DMS153 treated with DMSO at 0.1 percent for 48 hours (cell line): ENCODE measurements at regions not wholly inside any gene's neighbourhood (a gene's known extent, or its start where the extent isn't known, plus 50 kb on each side); places are given as distances from the start of the nearest gene placed in this dataset.
"Not testable (repeated sequence)": the region's sequence is repeated elsewhere in the genome, so short reads cannot be mapped to it uniquely, and the experiment has no call there.

Source experiments
- DNase-seq: peaks from one replicate; lab custom pipeline; 2025; ENCODE audit not compliant: unreplicated experiment; lab: John Stamatoyannopoulos, UW

DNA sequence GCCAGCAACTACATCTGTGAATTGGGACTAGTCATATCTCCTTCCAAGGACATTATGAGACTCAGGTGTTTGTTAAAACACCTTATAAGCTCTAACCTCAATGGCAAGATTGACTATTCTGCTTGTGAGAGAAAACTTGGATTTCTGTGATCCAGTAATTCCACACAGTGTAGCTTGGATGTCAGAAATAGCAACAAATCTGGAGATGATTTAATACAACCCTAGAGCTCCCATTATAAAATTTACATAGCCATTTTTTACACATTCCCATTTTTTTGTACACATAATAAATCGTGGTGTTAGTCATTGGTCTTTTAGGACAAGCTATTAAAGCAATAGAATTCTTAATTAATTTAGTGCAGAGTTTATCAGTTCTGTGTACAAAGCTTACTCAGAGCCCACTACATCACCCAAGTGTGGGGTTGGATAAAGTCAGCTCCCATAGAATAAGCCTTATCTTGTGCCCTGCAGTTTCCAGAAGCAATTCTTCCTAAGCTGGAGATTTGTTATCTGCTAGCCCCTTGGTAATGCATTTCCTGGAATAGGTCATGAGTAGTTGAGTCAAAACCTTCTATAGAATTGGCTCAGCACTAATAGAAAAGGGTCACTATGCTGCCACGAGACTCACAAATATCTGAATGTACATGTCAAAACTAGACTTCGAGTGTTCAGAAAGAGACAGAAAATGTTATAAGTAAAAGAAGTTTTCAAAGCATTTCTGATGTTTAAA lies 434.0 kb upstream of the RUNX1 start:
- no peak for DNase-seq

DNA sequence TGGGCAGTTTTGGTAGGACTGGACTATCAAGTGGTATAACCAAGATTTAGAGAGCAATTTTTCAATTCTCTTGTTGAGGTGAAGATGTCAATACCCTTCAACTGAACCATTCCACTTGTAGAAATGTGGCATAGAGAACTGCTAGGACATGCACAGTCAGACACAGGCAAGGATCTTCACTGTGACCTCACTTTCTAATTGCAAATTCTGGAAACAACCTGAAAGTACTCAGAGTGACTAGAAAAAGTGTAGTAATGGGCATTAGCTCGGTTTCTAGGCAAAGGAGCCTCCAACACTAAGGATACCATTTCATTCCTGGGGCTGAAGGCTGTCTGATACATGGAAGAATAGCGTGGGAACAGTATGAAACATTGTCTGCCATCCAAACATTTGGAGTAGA lies 433.0 kb upstream of the RUNX1 start:
- no peak for DNase-seq

DNA sequence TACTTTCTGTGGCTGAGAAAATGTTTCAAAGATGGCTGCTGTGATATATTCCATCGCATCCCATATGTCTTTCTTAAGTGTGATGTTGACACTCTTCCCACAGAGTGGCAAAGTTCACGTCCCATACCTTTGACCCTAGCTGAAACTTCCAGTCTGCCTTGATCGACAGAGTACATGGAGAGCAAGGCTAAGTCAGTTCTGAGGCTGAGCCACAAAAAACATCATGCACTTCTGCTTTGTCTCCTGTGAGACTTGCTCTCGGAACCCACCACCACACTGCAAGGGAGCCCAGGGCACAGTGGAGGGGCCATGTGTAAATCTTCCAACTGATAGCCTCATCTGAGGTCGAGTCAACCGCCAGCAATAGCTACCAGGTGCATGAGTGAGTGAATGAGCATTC lies 431.9 kb upstream of the RUNX1 start:
- no peak for DNase-seq

DNA sequence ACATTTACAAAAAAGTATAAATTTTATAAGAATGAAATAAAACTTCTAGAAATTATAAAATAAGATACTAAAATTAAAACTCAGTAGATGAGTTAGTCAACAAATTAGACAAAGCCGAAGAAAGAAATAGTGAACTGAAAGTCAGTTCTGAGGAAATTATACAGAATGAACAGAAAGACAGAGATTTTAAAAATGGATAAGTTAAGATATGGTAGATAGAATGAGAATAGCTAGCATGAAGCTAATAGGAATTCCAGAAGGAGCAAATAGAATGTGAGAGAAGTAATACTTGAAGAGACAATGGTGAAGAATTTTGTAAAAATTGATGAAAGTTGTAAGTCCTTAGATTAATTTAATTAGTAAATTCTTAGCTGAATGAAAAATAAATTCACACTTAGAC lies 430.4 kb upstream of the RUNX1 start:
- no peak for DNase-seq

DNA sequence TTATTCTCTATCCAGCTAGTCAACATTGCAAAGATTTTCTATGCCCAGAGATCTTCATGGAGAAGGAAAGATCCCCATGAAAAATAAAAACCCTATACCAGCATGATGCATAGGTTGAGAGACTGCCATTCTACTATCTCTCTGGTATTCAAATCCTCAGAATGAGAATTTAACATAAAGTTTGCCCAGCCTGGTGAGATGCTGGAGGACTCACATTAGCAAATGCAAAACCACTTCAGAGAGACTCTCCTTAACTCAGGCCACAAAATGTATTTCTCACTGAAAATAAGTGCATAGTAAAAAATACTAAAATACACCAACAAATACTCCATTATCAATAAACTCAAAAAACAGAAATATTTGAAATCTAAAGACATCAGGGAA lies 430.0 kb upstream of the RUNX1 start:
- no peak for DNase-seq

DNA sequence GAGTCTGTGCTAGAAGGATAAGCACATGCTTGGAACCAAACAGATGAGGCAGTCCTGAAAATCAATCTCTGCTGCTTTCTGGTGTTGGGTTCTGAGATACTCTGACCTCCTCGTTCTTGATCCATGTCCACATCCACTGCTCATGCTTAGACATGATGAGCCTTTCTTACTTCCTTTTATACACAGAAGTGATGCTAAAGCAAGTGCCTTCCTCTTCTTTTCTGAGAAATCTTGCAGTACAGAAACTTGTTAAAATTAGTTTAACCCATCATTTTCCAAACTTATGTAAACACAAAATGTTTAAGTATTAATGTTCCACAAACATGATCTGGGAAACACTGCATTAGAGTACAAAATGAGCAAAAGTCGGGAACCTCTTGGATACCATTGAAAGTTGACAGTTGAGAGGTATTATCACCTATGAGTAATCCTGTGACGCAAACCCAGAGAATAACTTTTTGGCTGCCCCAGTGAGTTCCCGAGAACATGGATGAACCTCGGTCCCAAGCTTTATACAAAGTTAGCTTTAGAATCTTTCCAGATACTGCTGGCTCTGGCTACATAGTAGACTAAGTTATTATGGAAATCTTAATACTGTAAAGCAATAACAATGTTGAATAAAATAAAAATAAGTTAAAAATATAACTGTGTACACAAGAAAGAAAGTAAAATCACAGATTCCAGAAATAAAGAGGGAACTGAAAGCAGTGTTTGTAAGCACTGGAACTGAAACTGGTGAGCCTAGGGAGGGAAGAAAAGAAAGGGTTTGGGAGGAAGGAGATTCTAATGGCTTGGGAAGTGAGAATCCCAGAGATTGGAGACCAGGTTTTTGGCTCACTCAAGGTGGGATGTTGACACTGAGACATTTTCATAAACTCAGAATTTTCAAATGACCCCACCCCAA lies 429.3 kb upstream of the RUNX1 start:
- no peak for DNase-seq

DNA sequence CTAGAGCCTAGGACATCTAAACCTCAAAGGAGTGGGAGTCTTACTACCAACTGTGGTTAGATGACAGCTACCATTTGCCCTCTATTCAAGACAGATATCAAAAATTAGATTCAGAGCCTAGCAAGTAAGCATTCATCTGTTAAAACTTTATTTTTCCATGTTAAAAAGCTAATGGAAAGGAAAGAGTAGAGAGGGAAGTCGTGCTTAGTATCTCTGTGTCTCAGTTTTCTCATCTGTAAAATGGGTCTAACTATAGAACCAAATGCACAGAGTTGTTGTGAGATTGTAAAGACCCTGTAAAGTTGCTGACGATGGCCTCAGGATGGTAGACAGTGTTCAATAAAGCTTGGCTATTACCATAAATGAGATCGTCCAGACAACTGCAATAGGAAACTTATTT lies 428.5 kb upstream of the RUNX1 start:
- no peak for DNase-seq

DNA sequence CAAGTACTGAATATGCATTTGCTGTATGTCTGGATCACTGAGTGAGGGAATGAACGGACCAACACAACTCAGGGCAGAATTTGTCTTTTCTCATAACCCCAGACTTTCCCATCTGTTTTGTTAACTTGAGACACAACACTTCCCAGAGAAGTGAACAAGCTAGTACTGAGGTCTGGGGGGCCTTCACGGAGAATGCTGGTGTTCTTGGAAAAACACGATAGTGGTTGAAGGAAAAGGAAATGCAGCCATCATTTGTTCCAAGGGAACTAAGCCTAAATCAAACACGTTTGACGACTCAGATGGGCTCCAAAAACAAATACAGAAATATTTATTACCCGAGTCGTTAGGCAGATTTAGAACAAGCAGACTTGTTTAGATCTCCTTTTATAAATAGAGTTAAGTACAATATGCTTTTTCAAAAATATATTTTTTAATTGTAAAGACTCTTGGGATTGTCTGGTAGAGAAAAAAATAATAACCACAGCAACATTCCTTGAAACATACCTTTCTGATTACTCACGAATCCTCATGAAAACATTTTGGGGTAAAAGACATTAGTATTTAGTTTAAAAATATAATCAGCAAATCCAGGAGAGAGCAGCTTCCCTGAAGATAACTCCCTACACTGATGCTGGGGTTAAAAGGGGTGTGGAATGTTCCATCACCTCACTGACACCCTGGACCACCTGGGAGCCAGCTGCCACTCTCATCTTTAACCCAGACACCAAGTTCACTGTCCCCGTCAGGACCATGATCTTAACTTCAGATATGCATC lies 427.7 kb upstream of the RUNX1 start:
- DNase-seq: no peak

DNA sequence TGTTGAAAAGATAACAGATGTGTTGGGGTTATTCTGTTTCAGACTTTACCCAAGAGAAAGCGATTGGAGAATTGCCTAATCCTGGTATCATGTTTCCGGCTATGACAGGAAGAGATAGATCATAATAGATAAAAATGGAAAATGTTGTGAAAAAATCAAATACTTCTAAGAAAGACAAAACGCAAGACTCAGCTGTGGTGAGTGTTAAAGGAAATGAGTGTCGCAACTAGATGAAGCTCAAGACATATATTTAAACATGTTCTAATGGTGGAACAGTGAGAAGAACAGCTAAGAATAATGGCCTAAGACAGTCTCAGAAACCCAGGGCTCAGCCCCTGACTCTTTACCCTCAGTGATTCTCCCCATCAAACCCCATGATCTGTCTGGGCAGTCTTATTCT lies 426.7 kb upstream of the RUNX1 start:
- no peak for DNase-seq

DNA sequence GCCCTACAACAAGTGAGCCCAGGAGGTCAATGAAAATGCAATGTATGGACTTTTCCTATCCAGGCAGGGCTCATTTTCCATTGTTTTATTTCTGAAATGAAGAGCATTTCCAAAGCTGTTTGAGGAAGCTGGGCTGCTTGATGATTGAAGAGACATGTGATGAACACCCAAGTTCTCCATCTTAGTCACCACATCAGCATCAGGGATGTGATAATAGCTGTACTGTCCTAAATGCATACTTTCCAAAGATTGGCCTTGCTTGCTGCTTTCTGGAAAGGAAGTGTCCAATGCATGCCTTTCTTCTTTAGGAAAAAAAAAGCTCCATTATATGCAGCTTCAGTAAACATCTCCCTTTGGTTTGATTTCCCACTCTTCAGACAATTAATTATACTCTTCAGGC lies 425.9 kb upstream of the RUNX1 start:
- DNase-seq: no peak

DNA sequence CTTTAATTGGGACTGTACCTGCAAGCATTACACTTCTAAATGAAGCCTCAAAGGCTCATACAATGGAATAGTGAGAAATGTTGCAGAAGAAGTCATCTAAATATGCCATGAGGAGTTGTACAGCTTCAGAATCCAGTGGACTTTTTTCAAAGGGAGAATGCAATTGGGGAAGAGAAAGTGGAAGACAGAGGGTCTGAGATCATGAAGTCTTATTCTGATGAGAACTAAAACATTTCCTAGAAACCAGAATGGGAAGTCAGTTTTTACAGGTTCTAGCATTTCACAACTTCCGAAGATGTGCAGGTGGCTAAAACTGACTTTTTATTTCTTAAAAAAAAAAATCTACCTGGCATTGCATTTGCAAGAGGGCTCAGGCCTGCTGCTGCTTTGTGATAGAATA lies 424.4 kb upstream of the RUNX1 start:
- DNase-seq: no peak

DNA sequence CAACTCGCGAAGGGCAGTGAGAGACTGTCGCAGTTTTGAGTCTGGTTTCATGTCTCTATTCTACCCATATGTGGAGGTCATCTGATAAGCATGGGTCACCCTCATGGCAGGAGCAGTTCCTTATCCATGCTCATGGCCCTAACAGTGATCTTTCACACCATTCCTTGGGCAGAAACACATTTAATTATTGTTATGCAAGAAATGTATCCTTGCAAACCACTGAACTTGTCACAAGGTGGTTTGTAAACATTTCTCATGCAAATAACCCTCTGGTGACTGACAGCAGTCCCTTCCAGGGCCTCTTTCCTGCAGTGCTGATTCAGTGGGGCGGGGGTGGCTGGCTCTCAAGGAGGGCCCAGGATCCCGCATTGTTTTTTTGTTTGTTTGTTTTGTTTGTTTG lies 421.4 kb upstream of the RUNX1 start:
- DNase-seq: no peak

DNA sequence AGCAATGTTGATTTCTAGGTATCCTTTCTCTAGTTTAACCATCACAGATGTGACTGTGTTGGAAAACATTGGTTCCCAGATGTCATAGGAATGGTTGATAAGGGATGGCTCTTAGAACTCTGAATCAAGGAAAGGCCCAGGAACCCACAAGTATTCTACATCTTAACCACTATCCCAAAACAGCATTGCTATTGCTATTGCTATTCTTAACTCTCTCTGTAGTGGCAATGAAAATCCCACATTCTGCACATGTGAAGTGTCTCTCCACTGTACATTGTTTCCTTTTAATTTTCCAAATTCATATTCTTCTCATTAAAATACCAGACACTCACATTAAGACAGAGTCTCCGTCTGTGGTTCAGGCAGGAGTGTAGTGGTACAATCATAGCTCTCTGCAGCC lies 420.4 kb upstream of the RUNX1 start:
- no peak for DNase-seq

DNA sequence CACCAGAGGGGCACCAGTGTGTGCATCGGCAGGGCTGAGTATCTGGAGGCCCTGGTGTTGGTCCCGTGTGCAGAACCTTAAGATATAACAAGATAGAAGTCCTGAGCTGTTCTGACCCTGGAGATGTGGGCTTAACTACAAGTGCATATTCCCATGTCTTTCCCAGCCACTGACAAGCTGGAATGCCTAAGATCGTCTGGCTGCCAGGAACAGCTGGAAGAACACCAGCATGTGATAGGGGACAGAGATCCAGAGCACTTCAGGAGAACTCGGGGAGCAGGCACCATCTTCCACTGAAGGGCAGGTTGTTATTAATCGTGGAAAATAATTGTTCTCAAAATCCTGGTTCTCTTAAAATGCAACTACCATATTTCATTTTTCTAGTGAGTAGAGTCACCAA lies 419.9 kb upstream of the RUNX1 start:
- DNase-seq: no peak

DNA sequence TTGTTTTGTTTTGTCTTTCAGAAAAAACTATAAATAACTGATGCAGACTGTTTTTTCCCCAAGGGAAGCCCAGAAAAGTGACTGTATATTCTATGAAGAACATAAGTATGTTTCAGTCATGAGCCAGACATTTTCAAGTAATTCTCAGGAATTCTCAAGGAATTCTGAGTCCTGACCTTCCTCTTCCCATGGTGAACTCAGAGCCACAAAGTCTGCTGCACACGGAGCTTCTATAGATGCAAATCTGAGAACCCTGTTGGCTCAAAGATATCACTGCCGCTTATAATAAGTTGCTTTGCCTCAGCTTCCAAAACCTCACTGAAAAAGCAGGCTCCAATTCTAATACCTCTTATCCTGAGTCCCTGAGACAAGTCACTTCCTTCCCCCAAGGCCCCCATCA lies 418.5 kb upstream of the RUNX1 start:
- DNase-seq: no peak

DNA sequence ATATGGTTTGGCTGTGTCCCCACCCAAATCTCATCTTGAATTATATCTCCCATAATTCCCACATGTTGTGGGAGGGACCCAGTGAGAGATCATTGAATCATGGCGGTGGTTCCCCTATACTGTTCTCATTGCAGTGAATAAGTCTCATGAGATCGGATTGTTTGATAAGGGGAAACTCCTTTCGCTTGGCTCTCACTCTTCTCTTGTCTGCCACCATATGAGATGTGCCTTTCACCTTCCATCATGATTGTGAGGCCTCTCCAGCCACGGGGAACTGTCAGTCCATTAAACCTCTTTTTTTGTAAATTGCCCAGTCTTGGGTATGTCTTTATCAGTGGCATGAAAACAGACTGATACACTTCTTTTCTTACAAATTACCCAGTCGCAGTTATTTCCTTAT lies 417.6 kb upstream of the RUNX1 start:
- DNase-seq: not testable (repeated sequence)

DNA sequence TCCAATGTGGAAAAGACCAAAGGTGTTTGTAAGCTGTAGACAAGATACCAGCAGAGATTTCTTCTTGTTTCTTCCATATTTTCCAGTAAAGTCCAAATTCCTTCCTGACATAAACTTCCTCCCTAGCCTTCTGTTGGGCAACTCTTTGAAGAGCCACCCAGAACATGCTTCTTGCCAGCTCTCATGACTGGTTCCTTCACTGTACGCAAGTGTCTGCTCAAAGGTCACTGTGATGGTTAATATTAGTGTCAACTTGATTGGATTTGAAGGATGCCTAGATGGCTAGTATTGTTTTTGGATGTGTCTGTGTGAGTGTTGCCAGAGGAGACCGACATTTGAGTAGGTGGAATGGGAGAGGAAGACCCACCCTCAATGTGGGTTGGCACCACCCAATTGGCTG lies 416.6 kb upstream of the RUNX1 start:
- DNase-seq: no peak

DNA sequence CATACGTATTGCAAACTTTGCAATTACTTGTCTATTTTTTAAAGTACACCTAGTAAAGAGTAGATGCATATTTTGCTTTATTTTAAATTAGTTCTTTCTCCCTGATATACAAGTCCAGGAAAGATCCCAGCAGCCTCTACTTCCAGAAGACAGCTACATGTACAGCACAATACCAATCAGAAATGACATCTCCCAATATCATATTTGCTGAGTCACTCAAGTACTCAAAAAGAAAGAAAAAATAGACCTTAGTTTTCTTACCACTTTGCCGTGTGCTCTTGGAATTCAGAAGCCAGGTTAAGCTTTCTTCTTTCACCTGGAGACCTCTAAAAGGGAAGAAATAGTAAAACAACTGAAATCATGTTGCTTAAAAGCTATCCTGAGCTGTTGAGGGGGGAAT lies 412.6 kb upstream of the RUNX1 start:
- no peak for DNase-seq

DNA sequence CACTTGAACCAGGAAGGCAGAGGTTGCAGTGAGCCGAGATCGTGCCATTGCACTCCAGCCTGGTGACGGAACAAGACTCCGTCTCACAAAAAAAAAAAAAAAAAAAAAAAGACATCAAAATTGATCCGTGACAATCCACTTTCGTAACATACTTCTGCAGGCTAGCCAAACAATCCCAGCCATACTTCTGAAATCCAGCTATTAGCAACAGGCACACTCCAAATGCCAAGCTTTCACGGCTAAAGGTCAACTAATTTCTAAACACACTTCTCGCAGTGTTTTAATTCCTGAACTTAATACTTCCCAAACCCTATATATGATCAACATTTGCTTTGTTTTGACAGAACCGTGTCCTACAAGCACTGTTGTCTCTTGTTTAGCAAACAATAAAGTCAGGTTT lies 411.3 kb upstream of the RUNX1 start:
- no peak for DNase-seq

DNA sequence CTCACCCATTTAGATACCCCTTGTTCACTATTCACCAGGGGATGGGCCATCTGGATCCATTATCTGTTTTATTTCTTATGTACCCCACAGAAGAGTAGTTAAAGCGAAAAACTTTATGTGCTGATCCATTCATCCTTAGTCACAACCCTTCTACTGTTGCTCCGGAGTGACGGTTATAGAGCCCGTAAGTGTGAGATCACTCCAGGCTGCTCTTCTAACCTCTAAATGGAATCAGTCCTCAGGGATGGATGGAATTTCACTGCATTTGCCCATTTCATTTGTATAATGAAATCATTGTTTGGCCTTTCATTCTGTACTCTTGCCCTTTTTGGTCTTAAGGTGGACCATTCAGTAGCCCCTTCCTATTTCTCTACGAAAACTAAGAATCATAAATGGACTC lies 409.3 kb upstream of the RUNX1 start:
- DNase-seq: no peak

DNA sequence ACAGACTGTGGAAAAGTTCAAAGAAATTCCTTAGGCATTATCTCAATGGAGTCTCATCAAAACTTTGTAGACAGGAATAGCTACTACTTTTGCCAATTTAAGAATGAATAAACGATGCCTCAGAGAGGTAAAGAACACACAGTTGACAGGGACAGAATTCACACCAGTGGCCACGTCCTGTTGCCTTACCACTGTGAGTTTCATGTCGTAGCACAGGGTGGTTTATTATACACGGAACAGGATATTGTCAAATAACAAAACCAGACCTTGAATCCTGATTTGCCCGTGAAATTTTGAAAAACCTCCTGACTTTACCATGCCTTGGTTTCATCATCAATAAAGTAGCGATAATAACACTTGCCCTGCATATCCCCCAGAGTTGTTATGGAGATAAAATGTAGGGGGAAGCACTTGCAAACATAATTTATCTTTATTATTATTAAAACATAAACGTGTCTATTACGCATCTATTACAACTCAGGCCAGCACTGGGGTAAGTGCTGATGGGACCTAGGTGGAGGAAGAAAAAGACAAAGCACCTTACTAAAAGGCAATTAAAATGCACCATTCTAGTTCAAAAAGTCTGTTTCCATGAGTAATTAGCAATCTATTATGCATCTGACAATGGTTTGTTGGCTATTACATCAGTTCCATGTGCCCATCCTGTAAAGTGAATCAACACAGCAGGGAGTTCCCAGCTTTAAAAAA lies 408.1 kb upstream of the RUNX1 start:
- no peak for DNase-seq
